Lung microvascular endothelial cell (primary cell): ENCODE measurements at regions not wholly inside any gene's neighbourhood (a gene's known extent, or its start where the extent isn't known, plus 50 kb on each side); places are given as distances from the start of the nearest gene placed in this dataset.
A peak's percentile ranks its signal among the peaks of the same experiment; 100 is the strongest.

Source experiments
- DNase-seq, 2 donors: peaks; one replicate each; pipeline versions ENCODE4 v3.0.0 to v3.0.0-alpha.2; 2010; ENCODE audit warnings: low read depth in 2 of 2

GRCh38 chr4:22970665-22971064 lies 277.9 kb downstream of the GBA3 start:
- DNase-seq = no peak

- no peak for DNase-seq
Observed at GRCh38 chr4:22969287-22969896, 276.7 kb downstream of the GBA3 start.

GRCh38 chr4:22962295-22962694 lies 269.6 kb downstream of the GBA3 start:
- DNase-seq = no peak

GRCh38 chr4:22959483-22959882 lies 266.7 kb downstream of the GBA3 start:
- no peak for DNase-seq

- DNase-seq = no peak
Observed at GRCh38 chr4:22957774-22958309, 265.1 kb downstream of the GBA3 start.

GRCh38 chr4:22949161-22949855 lies 256.6 kb downstream of the GBA3 start:
- no peak for DNase-seq

- DNase-seq = no peak
Observed at GRCh38 chr4:22947851-22948250, 255.1 kb downstream of the GBA3 start.

GRCh38 chr4:22942920-22943559 lies 250.3 kb downstream of the GBA3 start:
- DNase-seq = no peak

GRCh38 chr4:22941688-22942375 lies 249.1 kb downstream of the GBA3 start:
- DNase-seq = no peak

GRCh38 chr4:22932326-22932725 lies 239.6 kb downstream of the GBA3 start:
- no peak for DNase-seq

- DNase-seq = no peak
Observed at GRCh38 chr4:22922426-22922825, 229.7 kb downstream of the GBA3 start.

GRCh38 chr4:22921936-22922335 lies 229.2 kb downstream of the GBA3 start:
- no peak for DNase-seq

GRCh38 chr4:22911285-22911684 lies 218.5 kb downstream of the GBA3 start:
- DNase-seq = no peak

- DNase-seq = no peak
Observed at GRCh38 chr4:22910200-22910599, 217.5 kb downstream of the GBA3 start.

GRCh38 chr4:22906045-22906444 lies 213.3 kb downstream of the GBA3 start:
- no peak for DNase-seq

GRCh38 chr4:22903913-22904312 lies 211.2 kb downstream of the GBA3 start:
- DNase-seq = no peak

GRCh38 chr4:22901631-22902030 lies 208.9 kb downstream of the GBA3 start:
- no peak for DNase-seq

- no peak for DNase-seq
Observed at GRCh38 chr4:22900876-22901275, 208.1 kb downstream of the GBA3 start.

GRCh38 chr4:22897520-22898108 lies 204.9 kb downstream of the GBA3 start:
- peak; percentile 20 to 31 for DNase-seq

GRCh38 chr4:22895482-22895881 lies 202.7 kb downstream of the GBA3 start:
- no peak for DNase-seq

- DNase-seq = no peak
Observed at GRCh38 chr4:22884157-22884556, 191.4 kb downstream of the GBA3 start.

- DNase-seq = no peak
Observed at GRCh38 chr4:22881411-22881810, 188.7 kb downstream of the GBA3 start.
